SK-N-SH (cell line): ENCODE measurements at regions not wholly inside any gene's neighbourhood (a gene's known extent, or its start where the extent isn't known, plus 50 kb on each side); places are given as distances from the start of the nearest gene placed in this dataset.
"Not testable (repeated sequence)": the region's sequence is repeated elsewhere in the genome, so short reads cannot be mapped to it uniquely, and the experiment has no call there.

Experiments used
- CTCF ChIA-PET: fragments of 300-600, 350-600 bp; formaldehyde crosslinking; extraction: SDS; loops from one replicate; lab custom pipeline; 2021; lab: Yijun Ruan, JAX
- POLR2A ChIA-PET: fragments of 350-600 bp; sonication (Branson Sonifier 250); formaldehyde crosslinking; extraction: SDS; loops from one replicate; lab custom pipeline; 2020; ENCODE audit warnings: antibody characterized with exemption, inconsistent platforms; lab: Yijun Ruan, JAX
- DNase-seq: peaks from one replicate; pipeline ENCODE4 v3.0.0; 2012
- H2AFZ ChIP-seq: fragments of 200-600 bp; sonication (generic); 2 replicates; pipeline ENCODE4 v1.8.1; 2016; ENCODE audit warnings: antibody characterized with exemption, mild to moderate bottlenecking, low read depth
- H3F3A ChIP-seq: fragments of 200-600 bp; sonication (generic); replicated peaks from 2 replicates; pipeline ENCODE3; 2016; ENCODE audit warnings: antibody characterized with exemption, mild to moderate bottlenecking; ENCODE audit not compliant: insufficient read depth
- H3K27ac ChIP-seq, 2 experiments: fragments of 200-500 bp in 1 of 2; fragments of 200-600 bp in 1 of 2; sonication (Bioruptor generic) in 1 of 2; sonication (generic), shearing (Covaris generic) in 1 of 2; 2 replicates each; pipeline versions ENCODE4 v1.5.1 to v1.6.1; 2014 to 2016; ENCODE audit warnings: low read depth in 2 of 2, inconsistent platforms in 1 of 2, low read length in 1 of 2, mild to moderate bottlenecking in 1 of 2, mixed read lengths in 1 of 2
- H3K27me3 ChIP-seq: fragments of 200-600 bp; sonication (generic), shearing (Covaris generic); 2 replicates; pipeline ENCODE4 v1.6.1; 2016; ENCODE audit warnings: mixed run types; ENCODE audit not compliant: insufficient read depth
- H3K36me3 ChIP-seq, 2 experiments: fragments of 200-500 bp in 1 of 2; fragments of 200-600 bp in 1 of 2; sonication (Bioruptor generic) in 1 of 2; sonication (generic) in 1 of 2; replicated peaks in 1 of 2; 2 replicates each; pipeline versions ENCODE3 to v1.5.1; 2014 to 2016; ENCODE audit warnings: low read length in 1 of 2, mild to moderate bottlenecking in 1 of 2; ENCODE audit not compliant: insufficient read depth in 2 of 2, control insufficient read depth in 1 of 2
- H3K4me1 ChIP-seq, 2 experiments: fragments of 200-500 bp in 1 of 2; fragments of 200-600 bp in 1 of 2; sonication (Bioruptor generic) in 1 of 2; sonication (generic), shearing (Covaris generic) in 1 of 2; 2 replicates each; pipeline versions ENCODE4 v1.5.1 to v1.6.1; 2014 to 2016; ENCODE audit warnings: low read depth in 1 of 2, low read length in 1 of 2, mixed run types in 1 of 2; ENCODE audit not compliant: insufficient read depth in 2 of 2, control insufficient read depth in 1 of 2
- H3K4me2 ChIP-seq: fragments of 200-600 bp; sonication (generic), shearing (Covaris generic); 2 replicates; pipeline ENCODE4 v1.6.1; 2017; ENCODE audit warnings: mixed run types
- H3K4me3 ChIP-seq, 2 experiments: fragments of 200-500 bp in 1 of 2; fragments of 200-600 bp in 1 of 2; sonication (Bioruptor generic) in 1 of 2; sonication (generic), shearing (Covaris generic) in 1 of 2; 2 replicates each; pipeline versions ENCODE4 v1.5.1 to v1.8.1; 2014 to 2016; ENCODE audit warnings: low read depth in 2 of 2, inconsistent platforms in 1 of 2, low read length in 1 of 2, mild to moderate bottlenecking in 1 of 2, mixed read lengths in 1 of 2, moderate library complexity in 1 of 2
- H3K79me2 ChIP-seq: fragments of 200-600 bp; sonication (generic); 2 replicates; pipeline ENCODE4 v1.8.1; 2017; ENCODE audit warnings: mild to moderate bottlenecking; ENCODE audit not compliant: insufficient read depth
- H3K9ac ChIP-seq: fragments of 200-600 bp; sonication (generic); 2 replicates; pipeline ENCODE4 v1.6.1; 2017; ENCODE audit warnings: mixed run types
- H3K9me2 ChIP-seq: fragments of 200-600 bp; sonication (generic); 2 replicates; pipeline ENCODE4 v1.6.1; 2017; ENCODE audit warnings: mixed run types
- H3K9me3 ChIP-seq: fragments of 200-600 bp; sonication (generic); 2 replicates; pipeline ENCODE4 v1.6.1; 2017; ENCODE audit warnings: mixed run types, mild to moderate bottlenecking, moderate library complexity
- H4K20me1 ChIP-seq: fragments of 200-600 bp; sonication (generic); 2 replicates; pipeline ENCODE4 v1.6.1; 2017; ENCODE audit warnings: mild to moderate bottlenecking, mixed run types; ENCODE audit not compliant: insufficient read depth
- CHD2 ChIP-seq: fragments of 150-350 bp; IDR thresholded peaks from 2 replicates; pipeline ENCODE4 v1.6.1; 2018; ENCODE audit warnings: low read length; ENCODE audit not compliant: partially characterized antibody
- EP300 ChIP-seq, 2 experiments: IDR thresholded peaks; 2 replicates each; pipeline versions ENCODE4 v1.4.0 to v1.6.1; 2012; ENCODE audit warnings: borderline replicate concordance in 1 of 2, low read depth in 1 of 2, low read length in 1 of 2
- EZH2phosphoT487 ChIP-seq: fragments of 200-600 bp; sonication (generic); IDR thresholded peaks from 2 replicates; pipeline ENCODE4 v1.6.1; 2017; ENCODE audit warnings: low read depth, mixed run types, mild to moderate bottlenecking, antibody characterized with exemption, moderate library complexity, borderline replicate concordance
- FOSL2 ChIP-seq: IDR thresholded peaks from 2 replicates; pipeline ENCODE4 v1.4.0; 2012; ENCODE audit warnings: low read depth, mild to moderate bottlenecking, moderate library complexity, borderline replicate concordance
- GABPA ChIP-seq: IDR thresholded peaks from 2 replicates; pipeline ENCODE4 v1.4.0; 2012; ENCODE audit warnings: low read depth, mild to moderate bottlenecking
- IRF3 ChIP-seq: fragments of 150-350 bp; IDR thresholded peaks from 2 replicates; pipeline ENCODE4 v1.6.1; 2016; ENCODE audit warnings: mild to moderate bottlenecking, low read depth, low read length
- NRF1 ChIP-seq: IDR thresholded peaks from 2 replicates; pipeline ENCODE4 v1.6.1; 2012; ENCODE audit warnings: low read depth, mild to moderate bottlenecking, low read length
- PBX3 ChIP-seq: IDR thresholded peaks from 2 replicates; pipeline ENCODE4; 2012
- REST ChIP-seq: IDR thresholded peaks from 2 replicates; pipeline ENCODE4 v1.6.1; 2012; ENCODE audit warnings: mild to moderate bottlenecking, low read depth, low read length, moderate library complexity
- RFX5 ChIP-seq: IDR thresholded peaks from 2 replicates; pipeline ENCODE4 v1.6.1; 2012; ENCODE audit warnings: mild to moderate bottlenecking, improper control_type of control experiment, low read length
- RXRA ChIP-seq: IDR thresholded peaks from 2 replicates; pipeline ENCODE4 v1.4.0; 2012; ENCODE audit warnings: low read depth, mild to moderate bottlenecking, borderline replicate concordance
- SIN3A ChIP-seq: IDR thresholded peaks from 2 replicates; pipeline ENCODE4 v1.6.1; 2012; ENCODE audit warnings: low read depth, mild to moderate bottlenecking, low read length, moderate library complexity, borderline replicate concordance
- TCF12 ChIP-seq: IDR thresholded peaks from 2 replicates; pipeline ENCODE4 v1.4.0; 2012
- TEAD4 ChIP-seq: IDR thresholded peaks from 2 replicates; pipeline ENCODE4 v1.4.0; 2012; ENCODE audit warnings: mild to moderate bottlenecking, borderline replicate concordance; ENCODE audit not compliant: insufficient read depth
- USF1 ChIP-seq: IDR thresholded peaks from 2 replicates; pipeline ENCODE4 v1.4.0; 2012; ENCODE audit warnings: low read depth, borderline replicate concordance
- USF2 ChIP-seq: fragments of 150-350 bp; IDR thresholded peaks from 2 replicates; pipeline ENCODE4 v1.6.1; 2017; ENCODE audit warnings: antibody characterized with exemption, low read length, low read depth, borderline replicate concordance
- YY1 ChIP-seq: IDR thresholded peaks from 2 replicates; pipeline ENCODE4 v1.4.0; 2012; ENCODE audit warnings: low read depth, mild to moderate bottlenecking
- WGBS: methylation state at CpG from one replicate; pipeline ENCODE4 v1.1.6; 2017; ENCODE audit warnings: low lambda C conversion rate; 5-methylcytosine and 5-hydroxymethylcytosine counted together

- TF ChIP-seq IRF3: no peak
- TF ChIP-seq TCF12: no peak
- no peak for TF ChIP-seq YY1
- no peak for TF ChIP-seq USF1
- no peak for TF ChIP-seq RFX5
- TF ChIP-seq NRF1: no peak
- no peak for TF ChIP-seq SIN3A
These were observed 197.6 kb upstream of the AVPR1A start (continued) for GRCh38 chr12:63348556-63348955.

- H3K9me3 ChIP-seq, H3K9me2 ChIP-seq, H3K9ac ChIP-seq, H2AFZ ChIP-seq, H3K36me3 ChIP-seq, CTCF ChIA-PET, POLR2A ChIA-PET, H4K20me1 ChIP-seq, H3F3A ChIP-seq, H3K79me2 ChIP-seq, DNase-seq, H3K4me2 ChIP-seq, H3K27me3 ChIP-seq, H3K4me1 ChIP-seq, H3K27ac ChIP-seq, H3K4me3 ChIP-seq: not testable (repeated sequence)
- 0% methylated on average over 2 of the region's 4 CpGs for WGBS
These were observed 186.2 kb upstream of the AVPR1A start for GRCh38 chr12:63337158-63337557.

GRCh38 chr12:63326260-63326659 lies 175.3 kb upstream of the AVPR1A start:
- no peak overlapping the region for H3K4me3 ChIP-seq
- no peaks in the 10 kb centered on the region for H3F3A ChIP-seq
- DNase-seq: no peak
- ChIA-PET POLR2A (no interaction called here), CTCF (no interaction called here)
- no peaks in the 10 kb centered on the region for H3K9me2 ChIP-seq
- no peaks in the 10 kb centered on the region for H3K4me1 ChIP-seq
- no peak overlapping the region for H3K27ac ChIP-seq
- H3K9me3 ChIP-seq: no peaks in the 10 kb centered on the region
- H4K20me1 ChIP-seq: no peaks in the 10 kb centered on the region
- H3K27me3 ChIP-seq: no peaks in the 10 kb centered on the region
- H3K36me3 ChIP-seq: no peaks in the 10 kb centered on the region
- H3K4me2 ChIP-seq: no peak overlapping the region
- no peak overlapping the region for H2AFZ ChIP-seq
- no peaks in the 10 kb centered on the region for H3K79me2 ChIP-seq
- no peak overlapping the region for H3K9ac ChIP-seq
- TF ChIP-seq GABPA (no peak), FOSL2 (no peak), CHD2 (no peak), IRF3 (no peak), EP300 (IDR thresholded peaks at IDR 0.05; ENCODE audit: borderline replicate concordance in 1 of 2, low read depth in 1 of 2, low read length in 1 of 2) (no peak), EZH2phosphoT487 (no peak), PBX3 (no peak), USF2 (no peak), NRF1 (no peak), RXRA (no peak), TEAD4 (no peak), REST (no peak), SIN3A (no peak), YY1 (no peak)
